ENCODE measurements at regions not wholly inside any gene's neighbourhood (a gene's known extent, or its start where the extent isn't known, plus 50 kb on each side); places are given as distances from the start of the nearest gene placed in this dataset.

GRCh38 chr16:47779201-47780016, 318.3 kb downstream of the PHKB start:
- DNase-seq (ENCODE audit: low read depth): peak; percentile 51

- DNase-seq (ENCODE audit: low read depth): no peak
Observed at GRCh38 chr16:47778106-47778801, 317.1 kb downstream of the PHKB start.

- peak; percentile 36 for DNase-seq (ENCODE audit: low read depth)
Observed at GRCh38 chr16:47777220-47777619, 316.1 kb downstream of the PHKB start.

- DNase-seq (ENCODE audit: low read depth): peak; percentile 44
Observed at GRCh38 chr16:47774661-47775060, 313.5 kb downstream of the PHKB start.

- no peak for DNase-seq (ENCODE audit: low read depth)
Observed at GRCh38 chr16:47753659-47754058, 292.5 kb downstream of the PHKB start.

Measured in ELR (cell line).